ENCODE measurements at regions not wholly inside any gene's neighbourhood (a gene's known extent, or its start where the extent isn't known, plus 50 kb on each side); places are given as distances from the start of the nearest gene placed in this dataset.

DNA sequence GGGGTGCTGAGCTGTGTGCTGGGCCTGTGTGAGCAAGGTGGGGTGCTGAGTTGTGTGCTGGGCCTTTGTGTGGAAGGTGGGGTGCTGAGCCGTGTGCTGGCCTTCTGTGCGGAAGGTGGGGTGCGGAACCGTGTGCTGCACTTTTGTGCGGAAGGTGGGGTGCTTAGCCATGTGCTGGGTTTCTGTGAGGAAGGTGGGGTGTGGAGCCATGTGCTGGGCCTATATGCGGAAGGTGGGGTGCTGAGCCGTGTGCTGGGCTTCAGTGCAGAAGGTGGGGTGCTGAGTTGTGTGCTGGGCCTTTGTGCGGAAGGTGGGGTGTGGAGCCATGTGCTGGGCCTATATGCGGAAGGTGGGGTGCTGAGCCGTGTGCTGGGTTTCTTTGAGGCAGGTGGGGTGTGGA is 555.4 kb upstream of the EEF2KMT start:
- Mint-ChIP-seq H3K36me3 (no peaks in the 10 kb centered on the region), H3K9me3 (peaks cover 0 to 8% (median 0%) of the 10 kb centered on the region in 7 donors), H3K27me3 (no peaks in the 10 kb centered on the region), H3K4me3 (no peak overlapping the region), H3K27ac (no peak overlapping the region), H3K4me1 (no peaks in the 10 kb centered on the region)
- H3K9me3 ChIP-seq (ENCODE audit: control insufficient read depth in 2 of 2, low read length in 2 of 2): no peaks in the 10 kb centered on the region
- no peak overlapping the region for H3K27ac ChIP-seq (ENCODE audit: insufficient read depth, low read length, poor library complexity, severe bottlenecking)
- no peaks in the 10 kb centered on the region for H3K4me1 ChIP-seq (ENCODE audit: control insufficient read depth, insufficient read depth, low read length, poor library complexity, severe bottlenecking)
- no peaks in the 10 kb centered on the region for H3K36me3 ChIP-seq (ENCODE audit: control insufficient read depth, insufficient read depth, low read length)
- ATAC-seq (ENCODE audit: low read depth in 2 of 2) (no peak), DNase-seq (no peak)
- H3K27me3 ChIP-seq (ENCODE audit: control insufficient read depth, insufficient read depth, low read length): no peaks in the 10 kb centered on the region
- no peak overlapping the region for H3K4me3 ChIP-seq (ENCODE audit: low read depth, low read length)

DNA sequence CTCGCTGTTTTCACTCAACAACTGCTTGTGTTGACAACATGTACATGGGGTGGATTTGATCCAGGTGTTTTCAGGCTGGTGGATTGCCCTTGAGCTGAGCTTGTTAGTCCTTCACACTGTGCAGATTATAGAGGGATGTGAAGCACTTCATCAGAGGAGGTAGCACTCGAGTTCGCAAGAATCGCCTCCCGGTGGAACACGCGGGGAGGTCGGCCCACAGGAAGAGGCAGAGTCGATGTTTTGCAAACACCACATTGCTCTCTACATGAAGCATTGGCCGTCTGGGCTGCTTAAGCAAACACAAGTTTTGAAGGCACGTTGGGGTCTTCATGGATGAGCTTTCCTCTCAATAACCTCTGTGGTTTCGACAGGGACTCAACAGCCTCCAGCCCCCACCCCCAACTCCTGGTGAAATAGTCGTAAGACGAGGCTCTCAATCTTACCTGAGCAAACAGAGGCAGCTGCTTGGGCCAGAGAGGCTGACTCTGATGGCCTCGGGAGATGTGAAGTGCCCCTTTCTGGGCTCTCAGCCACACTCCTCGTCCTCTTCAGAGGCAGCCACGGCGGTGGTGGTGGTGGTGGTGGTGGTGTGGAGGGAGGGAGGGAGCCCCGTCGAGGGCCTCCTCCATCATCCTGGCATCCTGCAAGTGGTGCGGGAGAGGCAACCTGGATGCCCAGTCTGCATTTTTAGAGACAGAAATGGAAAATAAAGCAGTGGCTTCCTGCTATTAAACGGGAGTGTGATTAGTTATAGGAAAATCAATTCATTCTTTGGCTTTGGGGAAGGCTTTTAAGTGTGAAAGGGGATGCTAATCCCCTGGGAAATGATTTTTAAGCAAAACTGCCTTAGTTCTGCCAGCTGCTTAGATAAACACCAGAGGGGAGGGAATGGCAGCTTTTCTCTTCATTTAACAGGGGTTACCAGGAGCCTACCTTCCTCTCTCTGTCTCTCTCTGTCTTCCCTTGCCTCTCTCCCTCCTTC is 552.5 kb upstream of the EEF2KMT start:
- no peaks in the 10 kb centered on the region for H3K4me1 Mint-ChIP-seq
- H3K27ac Mint-ChIP-seq: no peak overlapping the region
- H3K9me3 Mint-ChIP-seq: peaks cover 0 to 4% (median 0%) of the 10 kb centered on the region in 7 donors
- no peak for ATAC-seq (ENCODE audit: low read depth in 2 of 2)
- H3K4me3 ChIP-seq (ENCODE audit: low read depth, low read length): no peak overlapping the region
- H3K27me3 ChIP-seq (ENCODE audit: control insufficient read depth, insufficient read depth, low read length): no peaks in the 10 kb centered on the region
- no peak overlapping the region for H3K4me3 Mint-ChIP-seq
- H3K36me3 Mint-ChIP-seq: no peaks in the 10 kb centered on the region
- no peaks in the 10 kb centered on the region for H3K27me3 Mint-ChIP-seq
- no peak for DNase-seq
- no peaks in the 10 kb centered on the region for H3K36me3 ChIP-seq (ENCODE audit: control insufficient read depth, insufficient read depth, low read length)
- no peak overlapping the region for H3K27ac ChIP-seq (ENCODE audit: insufficient read depth, low read length, poor library complexity, severe bottlenecking)
- no peaks in the 10 kb centered on the region for H3K9me3 ChIP-seq (ENCODE audit: control insufficient read depth in 2 of 2, low read length in 2 of 2)
- H3K4me1 ChIP-seq (ENCODE audit: control insufficient read depth, insufficient read depth, low read length, poor library complexity, severe bottlenecking): no peaks in the 10 kb centered on the region

DNA sequence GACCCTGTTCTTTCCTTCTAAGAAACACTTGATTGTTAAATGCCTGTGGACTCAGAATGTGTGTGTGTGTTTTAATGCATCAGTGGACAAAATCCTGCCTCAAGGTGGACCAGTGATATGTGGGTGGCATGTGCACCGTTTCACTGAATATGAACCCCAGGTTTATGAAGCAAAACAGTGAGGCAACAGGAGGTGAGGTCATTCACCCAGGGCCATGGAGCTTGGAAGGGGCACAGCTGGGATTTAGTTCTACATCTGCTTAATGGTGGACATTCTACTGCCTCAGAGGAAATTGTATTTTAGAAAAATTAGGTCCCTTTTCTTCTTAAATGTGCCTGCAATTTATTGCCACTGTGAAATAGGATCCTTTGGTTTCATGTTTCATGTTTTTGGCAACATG is 549.5 kb upstream of the EEF2KMT start:
- Histone ChIP-seq H3K27ac (ENCODE audit: insufficient read depth, low read length, poor library complexity, severe bottlenecking) (no peak overlapping the region), H3K4me3 (ENCODE audit: low read depth, low read length) (no peak overlapping the region), H3K4me1 (ENCODE audit: control insufficient read depth, insufficient read depth, low read length, poor library complexity, severe bottlenecking) (no peaks in the 10 kb centered on the region), H3K9me3 (ENCODE audit: control insufficient read depth in 2 of 2, low read length in 2 of 2) (no peaks in the 10 kb centered on the region), H3K27me3 (ENCODE audit: control insufficient read depth, insufficient read depth, low read length) (no peaks in the 10 kb centered on the region), H3K36me3 (ENCODE audit: control insufficient read depth, insufficient read depth, low read length) (no peaks in the 10 kb centered on the region)
- Mint-ChIP-seq H3K4me3 (no peak overlapping the region), H3K4me1 (no peaks in the 10 kb centered on the region), H3K36me3 (no peaks in the 10 kb centered on the region), H3K27me3 (no peaks in the 10 kb centered on the region), H3K27ac (no peak overlapping the region), H3K9me3 (no peaks in the 10 kb centered on the region)
- DNase-seq (no peak), ATAC-seq (ENCODE audit: low read depth in 2 of 2) (no peak)

GRCh38 chr16:5643855-5644531 is 546.4 kb upstream of the EEF2KMT start:
- no peak overlapping the region for H3K27ac Mint-ChIP-seq
- ATAC-seq (ENCODE audit: low read depth in 2 of 2): no peak
- H3K27me3 Mint-ChIP-seq: no peaks in the 10 kb centered on the region

DNA sequence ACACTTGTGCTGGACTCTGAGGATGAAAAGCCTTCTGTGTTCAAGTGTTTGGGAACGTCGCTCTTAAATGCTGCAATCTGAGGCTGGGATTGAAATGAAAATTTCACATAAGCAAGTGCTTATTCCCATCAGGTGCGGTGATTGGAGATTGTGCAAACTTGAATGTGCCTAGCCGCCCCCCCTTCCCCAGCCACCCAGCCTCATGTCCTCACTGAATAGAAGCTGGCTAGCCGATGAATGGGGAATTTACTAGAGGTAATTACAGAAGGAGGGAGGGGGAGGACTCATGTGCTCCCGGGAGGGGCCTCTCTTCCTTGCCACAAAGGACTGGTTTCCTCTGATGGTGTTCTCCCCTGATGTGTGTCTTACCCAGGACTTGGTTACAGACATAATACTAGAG is 544.8 kb upstream of the EEF2KMT start:
- H3K4me3 Mint-ChIP-seq: no peak overlapping the region
- DNase-seq: no peak
- Histone ChIP-seq H3K27ac (ENCODE audit: insufficient read depth, low read length, poor library complexity, severe bottlenecking) (no peak overlapping the region), H3K4me1 (ENCODE audit: control insufficient read depth, insufficient read depth, low read length, poor library complexity, severe bottlenecking) (no peaks in the 10 kb centered on the region), H3K9me3 (ENCODE audit: control insufficient read depth in 2 of 2, low read length in 2 of 2) (no peaks in the 10 kb centered on the region), H3K27me3 (ENCODE audit: control insufficient read depth, insufficient read depth, low read length) (no peaks in the 10 kb centered on the region), H3K4me3 (ENCODE audit: low read depth, low read length) (no peak overlapping the region), H3K36me3 (ENCODE audit: control insufficient read depth, insufficient read depth, low read length) (no peaks in the 10 kb centered on the region)
- ATAC-seq (ENCODE audit: low read depth in 2 of 2): no peak
- no peaks in the 10 kb centered on the region for H3K36me3 Mint-ChIP-seq
- no peaks in the 10 kb centered on the region for H3K4me1 Mint-ChIP-seq
- H3K27ac Mint-ChIP-seq: no peak overlapping the region
- H3K27me3 Mint-ChIP-seq: no peaks in the 10 kb centered on the region
- peaks cover 0 to 1% (median 0%) of the 10 kb centered on the region in 7 donors for H3K9me3 Mint-ChIP-seq

More at GRCh38 chr16:5643855-5644531, 546.4 kb upstream of the EEF2KMT start:
- Mint-ChIP-seq H3K4me3 (no peak overlapping the region), H3K36me3 (no peaks in the 10 kb centered on the region), H3K9me3 (peaks cover 0 to 1% (median 0%) of the 10 kb centered on the region in 7 donors), H3K4me1 (no peaks in the 10 kb centered on the region)
- no peaks in the 10 kb centered on the region for H3K4me1 ChIP-seq (ENCODE audit: control insufficient read depth, insufficient read depth, low read length, poor library complexity, severe bottlenecking)
- H3K36me3 ChIP-seq (ENCODE audit: control insufficient read depth, insufficient read depth, low read length): no peaks in the 10 kb centered on the region
- H3K27ac ChIP-seq (ENCODE audit: insufficient read depth, low read length, poor library complexity, severe bottlenecking): no peak overlapping the region
- no peak for DNase-seq
- no peaks in the 10 kb centered on the region for H3K9me3 ChIP-seq (ENCODE audit: control insufficient read depth in 2 of 2, low read length in 2 of 2)
- no peak overlapping the region for H3K4me3 ChIP-seq (ENCODE audit: low read depth, low read length)
- no peaks in the 10 kb centered on the region for H3K27me3 ChIP-seq (ENCODE audit: control insufficient read depth, insufficient read depth, low read length)

GRCh38 chr16:5642011-5642410 is 544.4 kb upstream of the EEF2KMT start:
- peaks cover 0 to 1% (median 0%) of the 10 kb centered on the region in 7 donors for H3K9me3 Mint-ChIP-seq
- no peak overlapping the region for H3K4me3 ChIP-seq (ENCODE audit: low read depth, low read length)
- no peaks in the 10 kb centered on the region for H3K4me1 ChIP-seq (ENCODE audit: control insufficient read depth, insufficient read depth, low read length, poor library complexity, severe bottlenecking)
- no peaks in the 10 kb centered on the region for H3K4me1 Mint-ChIP-seq
- no peak overlapping the region for H3K27ac Mint-ChIP-seq
- no peaks in the 10 kb centered on the region for H3K27me3 Mint-ChIP-seq
- H3K36me3 Mint-ChIP-seq: no peaks in the 10 kb centered on the region
- no peak for DNase-seq
- H3K36me3 ChIP-seq (ENCODE audit: control insufficient read depth, insufficient read depth, low read length): no peaks in the 10 kb centered on the region
- H3K9me3 ChIP-seq (ENCODE audit: control insufficient read depth in 2 of 2, low read length in 2 of 2): no peaks in the 10 kb centered on the region
- no peak for ATAC-seq (ENCODE audit: low read depth in 2 of 2)
- H3K27me3 ChIP-seq (ENCODE audit: control insufficient read depth, insufficient read depth, low read length): no peaks in the 10 kb centered on the region
- no peak overlapping the region for H3K4me3 Mint-ChIP-seq
- H3K27ac ChIP-seq (ENCODE audit: insufficient read depth, low read length, poor library complexity, severe bottlenecking): no peak overlapping the region

GRCh38 chr16:5640883-5641282 is 543.3 kb upstream of the EEF2KMT start:
- Histone ChIP-seq H3K27me3 (ENCODE audit: control insufficient read depth, insufficient read depth, low read length) (no peaks in the 10 kb centered on the region), H3K4me3 (ENCODE audit: low read depth, low read length) (no peak overlapping the region), H3K27ac (ENCODE audit: insufficient read depth, low read length, poor library complexity, severe bottlenecking) (no peak overlapping the region), H3K36me3 (ENCODE audit: control insufficient read depth, insufficient read depth, low read length) (no peaks in the 10 kb centered on the region), H3K4me1 (ENCODE audit: control insufficient read depth, insufficient read depth, low read length, poor library complexity, severe bottlenecking) (no peaks in the 10 kb centered on the region), H3K9me3 (ENCODE audit: control insufficient read depth in 2 of 2, low read length in 2 of 2) (no peaks in the 10 kb centered on the region)
- Mint-ChIP-seq H3K27ac (no peak overlapping the region), H3K36me3 (no peaks in the 10 kb centered on the region), H3K4me1 (no peaks in the 10 kb centered on the region), H3K9me3 (peaks cover 0 to 1% (median 0%) of the 10 kb centered on the region in 7 donors), H3K27me3 (no peaks in the 10 kb centered on the region), H3K4me3 (no peak overlapping the region)
- ATAC-seq (ENCODE audit: low read depth in 2 of 2) (no peak), DNase-seq (no peak)
